Heart left ventricle (tissue), 16 donors: ENCODE measurements at regions not wholly inside any gene's neighbourhood (a gene's known extent, or its start where the extent isn't known, plus 50 kb on each side); places are given as distances from the start of the nearest gene placed in this dataset.

ENCODE experiments used
- ATAC-seq, 4 donors: fragments of 200-7000 bp; cut with Tn5 transposase; one replicate each; pipeline ENCODE4 v1.9.1; 2020 to 2022; ENCODE audit warnings: moderate library complexity in 4 of 4, mild to moderate bottlenecking in 3 of 4, moderate number of reproducible peaks in 1 of 4
- DNase-seq, 5 donors: peaks; one replicate each; pipeline ENCODE4 v3.0.0-alpha.2; 2020
- H3K27ac ChIP-seq, 12 donors: fragments of 200-600 bp; sonication (generic) in 4 of 12; one replicate each; pipeline versions ENCODE4 v1.5.0 to v1.8.0; 2016 to 2022; ENCODE audit warnings: mild to moderate bottlenecking in 2 of 12
- H3K27me3 ChIP-seq, 9 donors: fragments of 200-600 bp; sonication (generic) in 2 of 9; one replicate each; pipeline versions ENCODE4 v1.5.1 to v1.8.0; 2016 to 2022; ENCODE audit warnings: mild to moderate bottlenecking in 3 of 9
- H3K36me3 ChIP-seq, 9 donors: fragments of 200-600 bp; sonication (generic) in 2 of 9; one replicate each; pipeline versions ENCODE4 v1.5.0 to v1.8.0; 2018 to 2022; ENCODE audit warnings: mild to moderate bottlenecking in 2 of 9
- H3K4me1 ChIP-seq, 12 donors: fragments of 200-600 bp; sonication (generic) in 4 of 12; one replicate each; pipeline versions ENCODE4 v1.5.0 to v1.8.0; 2016 to 2022; ENCODE audit warnings: mild to moderate bottlenecking in 3 of 12
- H3K4me3 ChIP-seq, 12 donors: fragments of 200-600 bp; sonication (generic) in 4 of 12; one replicate each; pipeline versions ENCODE4 v1.5.0 to v1.8.0; 2017 to 2022; ENCODE audit warnings: mild to moderate bottlenecking in 9 of 12, moderate library complexity in 4 of 12
- H3K9me3 ChIP-seq, 12 donors: fragments of 200-600 bp; sonication (generic) in 4 of 12; one replicate each; pipeline versions ENCODE4 v1.5.0 to v1.8.0; 2016 to 2022; ENCODE audit warnings: mild to moderate bottlenecking in 1 of 12
- POLR2A ChIP-seq, 2 donors: fragments of 450-650 bp; IDR thresholded peaks; one replicate each; pipeline ENCODE4 v1.6.1; 2017; ENCODE audit warnings: antibody characterized with exemption in 2 of 2, mild to moderate bottlenecking in 2 of 2, moderate library complexity in 2 of 2
- WGBS, 4 donors: extraction: QIAGEN DNeasy Blood & Tissue Kit in 2 of 4; methylation state at CpG; one replicate each; pipeline versions ENCODE4 v1.1.5 to v1.1.7; 2013 to 2018; 5-methylcytosine and 5-hydroxymethylcytosine counted together
- intact Hi-C, 10 donors: fragments of 100-400 bp; cut with DNase I; formaldehyde crosslinking; loops; one replicate each; pipeline versions ENCODE4 v1.11.1 to v1.14.2; 2022
- TF ChIP-seq, protein P1 (sequence below), 12 donors: fragments of 200-600 bp; sonication (generic) in 4 of 12; IDR thresholded peaks; one replicate each; pipeline versions ENCODE4 v1.5.0 to v1.8.0; 2018 to 2022; ENCODE audit warnings: antibody characterized with exemption in 12 of 12, mild to moderate bottlenecking in 5 of 12
- donor health status: ischemic (EF 13 %, LVEDD 7.1; RV severe dilation, severe dysfunction).
- donor health status: healthy with polysubstance abuse.
- donor health status: DM: no; HTN: yes; CAD: no.
- donor health status: DM: no; HTN: no; CAD: no.
- donor health status: ischemic (EF 25% LVEDD 6.9; RV normal size, moderate dysfunction).
- donor health status: ischemic (EF 25% LVEDD 5.7; RV mildly dilated, moderate dysfunction).
- donor health status: healthy.
- donor health status: DM: yes; HTN: yes; CAD: no.
- donor health status: ischemic (EF 35%, LVEDD 5.7; RV mildly dilated, moderate dysfunction).
- donor health status: nonischemic (EF 11% LVEDD 7.7; RV severe dilation, severe dysfunction).
- donor health status: DM: yes; HTN: yes; CAD: no.
- donor health status: PGD.
- donor health status: ischemic (EF 29% LVEDD 5.4; RV normal size, mild dysfunction).
- donor health status: nonischemic (EF 23%, LVEDD 6.1; RV moderate dilation, normal function).

- DNase-seq (no peak), ATAC-seq (peak in 1 of 4 donors; percentile 44)
- Histone ChIP-seq H3K9me3 (no peaks in the 10 kb centered on the region), H3K4me3 (no peak overlapping the region), H3K36me3 (no peaks in the 10 kb centered on the region), H3K4me1 (no peaks in the 10 kb centered on the region), H3K27ac (no peak overlapping the region), H3K27me3 (no peaks in the 10 kb centered on the region)
- intact Hi-C loops = loop anchor here in 1 of 10 donors (5.0 kb wide), 1 partner anchor 50 kb away; no protein-coding TSS in a partner anchor
- TF ChIP-seq, protein P1, sequence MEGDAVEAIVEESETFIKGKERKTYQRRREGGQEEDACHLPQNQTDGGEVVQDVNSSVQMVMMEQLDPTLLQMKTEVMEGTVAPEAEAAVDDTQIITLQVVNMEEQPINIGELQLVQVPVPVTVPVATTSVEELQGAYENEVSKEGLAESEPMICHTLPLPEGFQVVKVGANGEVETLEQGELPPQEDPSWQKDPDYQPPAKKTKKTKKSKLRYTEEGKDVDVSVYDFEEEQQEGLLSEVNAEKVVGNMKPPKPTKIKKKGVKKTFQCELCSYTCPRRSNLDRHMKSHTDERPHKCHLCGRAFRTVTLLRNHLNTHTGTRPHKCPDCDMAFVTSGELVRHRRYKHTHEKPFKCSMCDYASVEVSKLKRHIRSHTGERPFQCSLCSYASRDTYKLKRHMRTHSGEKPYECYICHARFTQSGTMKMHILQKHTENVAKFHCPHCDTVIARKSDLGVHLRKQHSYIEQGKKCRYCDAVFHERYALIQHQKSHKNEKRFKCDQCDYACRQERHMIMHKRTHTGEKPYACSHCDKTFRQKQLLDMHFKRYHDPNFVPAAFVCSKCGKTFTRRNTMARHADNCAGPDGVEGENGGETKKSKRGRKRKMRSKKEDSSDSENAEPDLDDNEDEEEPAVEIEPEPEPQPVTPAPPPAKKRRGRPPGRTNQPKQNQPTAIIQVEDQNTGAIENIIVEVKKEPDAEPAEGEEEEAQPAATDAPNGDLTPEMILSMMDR (IDR thresholded peaks at IDR 0.05) = no peak
- WGBS, 4 donors = 83 to 96% (median 92%) methylated on average over 1 of the region's 1 CpG
These were observed 69.9 kb upstream of the ZC3H11B start for GRCh38 chr1:219682788-219683187.

DNA sequence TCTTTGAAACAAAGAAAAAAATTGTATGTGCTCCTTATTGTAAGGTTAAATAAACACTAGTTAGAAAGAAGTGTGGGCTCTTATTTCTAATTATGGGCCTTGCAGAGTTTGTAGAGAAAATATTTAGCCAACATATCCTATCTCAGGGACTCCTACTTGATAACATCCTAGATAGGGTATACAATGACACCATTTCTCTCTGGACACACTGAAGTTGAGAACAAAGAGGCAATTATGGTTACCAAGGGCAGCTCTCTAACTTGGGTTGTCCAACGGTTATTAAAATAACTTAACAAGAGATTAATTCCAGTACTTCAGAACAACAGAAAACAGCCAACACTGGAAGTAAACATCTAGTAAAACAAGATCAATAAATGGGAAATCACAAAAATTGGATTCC lies 69.0 kb upstream of the ZC3H11B start:
- Histone ChIP-seq H3K9me3 (no peaks in the 10 kb centered on the region), H3K4me1 (no peaks in the 10 kb centered on the region), H3K27ac (no peak overlapping the region), H3K27me3 (no peaks in the 10 kb centered on the region), H3K36me3 (no peaks in the 10 kb centered on the region), H3K4me3 (no peak overlapping the region)
- ATAC-seq = no peak
- TF ChIP-seq POLR2A (IDR thresholded peaks at IDR 0.05) = no peak
- TF ChIP-seq, protein P1 (IDR thresholded peaks at IDR 0.05) = no peak
- WGBS, 4 donors = 55 to 66% (median 60%) methylated on average over 1 of the region's 1 CpG
- DNase-seq = no peak
- intact Hi-C loops = loop anchor here in 1 of 10 donors (5.0 kb wide), 1 partner anchor 50 kb away; no protein-coding TSS in a partner anchor

- intact Hi-C loops = loop anchor here in 1 of 10 donors (10.0 kb wide), 1 partner anchor 59 kb away; no protein-coding TSS in a partner anchor
- ATAC-seq = no peak
- no peak overlapping the region for H3K27ac ChIP-seq
These were observed 63.3 kb upstream of the ZC3H11B start for GRCh38 chr1:219676012-219676765.

More at GRCh38 chr1:219676012-219676765, 63.3 kb upstream of the ZC3H11B start:
- Histone ChIP-seq H3K27me3 (no peaks in the 10 kb centered on the region), H3K4me1 (peaks cover 0 to 15% (median 7%) of the 10 kb centered on the region in 12 donors), H3K4me3 (no peak overlapping the region), H3K36me3 (no peaks in the 10 kb centered on the region), H3K9me3 (no peaks in the 10 kb centered on the region)
- WGBS, 4 donors = 68 to 72% (median 70%) methylated on average over 8 of the region's 8 CpGs
- DNase-seq = no peak
- TF ChIP-seq POLR2A (IDR thresholded peaks at IDR 0.05) = no peak
- TF ChIP-seq, protein P1 (IDR thresholded peaks at IDR 0.05) = no peak
